ENCODE measurements at regions not wholly inside any gene's neighbourhood (a gene's known extent, or its start where the extent isn't known, plus 50 kb on each side); places are given as distances from the start of the nearest gene placed in this dataset.
A peak's percentile ranks its signal among the peaks of the same experiment; 100 is the strongest.

- no peak for DNase-seq
These were observed 102.6 kb upstream of the ITGA4 start for GRCh38 chr2:181354626-181355025.

GRCh38 chr2:181356526-181357130, 100.6 kb upstream of the ITGA4 start:
- DNase-seq: no peak

GRCh38 chr2:181357979-181358378, 99.2 kb upstream of the ITGA4 start:
- no peak for DNase-seq

DNA sequence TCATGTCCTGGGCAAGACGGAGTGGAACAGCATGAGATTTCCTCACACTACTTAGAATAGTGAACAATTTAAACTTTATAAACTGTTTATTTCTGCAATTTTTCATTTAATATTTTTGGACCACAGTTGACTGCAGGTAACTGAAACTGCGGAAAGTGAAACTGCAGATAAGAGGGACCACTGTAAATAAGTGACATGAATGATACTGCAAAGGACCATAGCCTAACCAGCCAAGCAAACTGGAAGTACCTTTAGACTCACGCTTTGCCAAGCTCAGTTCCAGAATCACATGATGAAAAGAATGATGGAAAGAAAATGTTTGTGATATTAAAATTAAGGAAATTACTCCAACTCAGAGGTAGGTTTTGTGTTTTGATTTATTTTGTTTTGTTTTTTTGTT, 94.6 kb upstream of the ITGA4 start:
- no peak for DNase-seq

GRCh38 chr2:181363164-181363563, 94.0 kb upstream of the ITGA4 start:
- DNase-seq: no peak

DNA sequence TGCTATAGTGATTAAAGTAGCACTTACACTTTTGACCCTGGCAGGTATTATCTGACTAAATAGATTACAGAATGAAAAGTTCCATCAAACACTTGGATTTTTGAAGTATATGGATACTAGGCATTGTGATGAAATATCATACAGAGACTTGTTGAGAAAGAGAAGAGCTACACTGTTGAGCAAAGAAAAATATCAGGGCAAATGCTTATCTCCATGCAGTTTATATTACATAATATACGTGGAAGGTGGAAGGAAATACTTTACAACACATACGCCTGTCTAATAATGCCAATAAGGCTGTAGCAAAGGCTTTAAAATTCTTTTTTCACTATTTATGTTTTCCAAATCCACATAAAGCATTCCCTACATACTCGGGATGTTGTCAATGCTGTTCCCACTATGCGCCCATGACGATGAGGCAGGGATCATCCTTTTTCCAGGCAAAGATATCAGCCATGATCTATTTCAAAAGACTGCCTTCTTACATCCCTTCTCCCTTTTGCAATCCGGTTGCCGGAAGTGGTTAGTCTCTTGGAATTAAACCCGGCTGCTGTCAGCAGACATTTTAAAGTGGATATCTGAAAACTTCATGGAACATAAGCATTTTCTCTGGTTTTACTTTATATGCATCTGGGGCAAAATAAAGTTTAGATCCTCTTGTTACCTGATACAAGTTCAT, 92.6 kb upstream of the ITGA4 start:
- DNase-seq: no peak

DNA sequence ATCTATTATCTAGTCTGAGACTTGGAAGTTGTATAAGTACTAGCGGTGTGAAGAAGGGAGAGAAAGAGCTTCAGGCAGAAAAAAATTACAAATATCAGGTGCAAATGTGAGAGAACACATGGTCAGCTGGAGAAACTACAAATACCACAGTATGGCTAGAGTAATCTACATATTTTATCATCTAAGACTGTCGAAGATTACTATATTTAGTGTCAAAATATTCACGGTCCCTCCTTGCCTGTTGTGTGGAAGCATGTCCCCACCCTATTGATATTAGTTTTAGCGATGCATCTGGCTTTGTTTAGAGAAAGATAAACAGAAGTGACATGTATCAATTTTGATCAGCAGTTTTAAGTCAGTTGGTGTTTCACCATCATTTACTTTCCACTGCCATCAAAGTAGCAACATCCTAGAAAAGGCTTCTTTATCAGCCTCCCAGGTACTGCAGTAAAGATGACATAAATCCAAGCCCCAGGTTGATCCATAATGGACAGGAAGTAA, 90.5 kb upstream of the ITGA4 start:
- DNase-seq: no peak

DNA sequence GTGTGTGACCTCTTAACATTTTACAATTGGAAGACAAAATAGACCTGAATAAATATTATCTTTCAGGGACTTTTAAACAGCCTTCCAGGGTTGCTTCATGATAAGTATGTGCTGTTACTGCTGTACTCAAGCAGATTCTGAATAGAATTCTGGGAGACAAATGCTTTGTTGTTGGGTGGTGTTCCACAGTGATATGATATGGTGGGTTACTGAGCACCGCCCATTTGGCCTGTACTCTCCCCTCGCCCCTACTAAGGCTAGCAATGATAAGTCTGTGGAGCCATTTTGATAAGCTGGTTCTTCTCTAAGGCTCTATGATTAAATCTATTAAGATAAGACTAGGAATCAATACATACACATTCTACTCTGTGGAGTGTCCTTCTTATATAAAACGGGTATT, 89.8 kb upstream of the ITGA4 start:
- DNase-seq: no peak

DNA sequence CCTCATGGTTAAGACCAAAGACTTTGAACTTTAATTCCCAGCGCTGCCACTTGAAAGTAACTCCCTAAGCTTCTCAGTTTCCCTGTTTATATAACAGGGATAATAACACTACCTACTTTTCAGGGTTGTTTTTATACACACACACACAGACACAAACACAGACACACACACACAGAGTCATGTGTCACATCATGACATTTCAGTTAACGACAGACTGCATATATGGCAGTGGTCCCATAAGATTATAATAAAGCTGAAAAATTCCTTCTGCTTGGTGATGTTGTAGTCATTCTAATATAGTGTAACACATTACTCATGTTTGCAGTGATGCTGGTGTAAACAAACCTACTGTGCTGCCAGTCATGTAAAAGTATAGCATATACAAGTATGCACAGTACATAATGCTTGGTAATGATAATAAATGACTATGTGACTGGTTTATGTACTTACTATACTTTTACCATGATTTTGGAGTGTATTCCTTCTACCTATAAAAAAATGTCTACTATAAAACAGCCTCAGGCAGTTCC, 89.2 kb upstream of the ITGA4 start:
- DNase-seq: peak; percentile 31

- no peak for DNase-seq
These were observed 87.1 kb upstream of the ITGA4 start for GRCh38 chr2:181370126-181370525.

GRCh38 chr2:181371195-181371594, 86.0 kb upstream of the ITGA4 start:
- no peak for DNase-seq

GRCh38 chr2:181371782-181372645, 85.2 kb upstream of the ITGA4 start:
- DNase-seq: no peak

DNA sequence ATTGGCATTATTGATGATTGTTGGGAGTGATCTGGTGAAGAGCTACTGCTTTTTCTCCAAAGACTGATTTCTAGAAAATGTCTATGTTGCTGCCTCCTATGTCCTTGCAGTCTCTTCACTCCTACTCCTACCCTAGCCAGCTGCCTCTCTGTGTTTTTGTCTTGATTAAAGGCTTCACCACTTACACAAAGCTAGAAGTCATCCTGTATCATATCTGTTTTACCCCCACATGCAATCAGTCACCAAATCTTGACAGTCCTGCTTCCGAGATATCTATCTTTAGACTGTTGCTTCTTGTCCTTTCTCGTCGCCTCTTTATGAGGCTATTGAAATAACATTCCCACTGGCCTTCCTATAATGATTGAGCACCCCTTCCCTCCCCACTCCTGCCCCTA, 84.5 kb upstream of the ITGA4 start:
- no peak for DNase-seq

GRCh38 chr2:181374781-181375675, 82.2 kb upstream of the ITGA4 start:
- no peak for DNase-seq

GRCh38 chr2:181376442-181376841, 80.7 kb upstream of the ITGA4 start:
- DNase-seq: no peak

DNA sequence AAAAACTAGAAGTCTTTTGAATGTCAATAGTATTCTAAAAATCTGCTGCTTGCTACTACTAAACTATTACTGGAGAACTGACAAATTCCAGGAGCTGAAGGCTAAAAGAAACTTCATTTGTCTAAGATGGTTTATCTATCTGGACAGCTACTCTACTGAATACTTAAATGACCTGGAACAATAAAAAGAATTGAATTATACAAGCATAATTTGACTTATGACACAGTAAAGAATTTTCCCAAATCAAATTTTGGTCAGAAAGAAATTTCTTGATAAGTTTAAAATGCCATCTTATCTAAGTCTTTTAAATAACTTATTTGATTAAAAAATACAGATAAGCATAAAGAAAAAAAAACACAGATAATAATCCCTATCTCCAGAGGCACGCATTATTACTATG, 80.2 kb upstream of the ITGA4 start:
- DNase-seq: no peak

- DNase-seq: no peak
These were observed 78.7 kb upstream of the ITGA4 start for GRCh38 chr2:181378491-181378890.

DNA sequence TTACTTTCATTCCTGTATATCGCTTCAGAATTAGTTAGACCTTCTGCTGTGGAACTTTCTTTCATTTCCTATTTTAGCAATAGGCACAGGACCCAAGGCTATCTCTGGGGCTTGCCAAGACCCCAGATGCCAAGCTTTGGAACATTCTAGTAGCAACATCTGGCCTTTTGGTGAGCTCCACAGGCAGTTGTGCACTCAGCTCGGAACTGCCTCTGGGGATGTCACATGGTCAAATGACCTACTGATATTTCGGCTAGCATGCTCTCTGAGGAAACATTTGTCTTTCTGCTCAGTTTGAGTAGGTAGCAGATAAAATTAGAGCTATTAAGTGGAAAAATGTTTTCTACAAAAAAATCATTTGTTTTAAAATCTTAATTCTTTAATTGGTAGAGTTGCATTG, 76.6 kb upstream of the ITGA4 start:
- no peak for DNase-seq

DNA sequence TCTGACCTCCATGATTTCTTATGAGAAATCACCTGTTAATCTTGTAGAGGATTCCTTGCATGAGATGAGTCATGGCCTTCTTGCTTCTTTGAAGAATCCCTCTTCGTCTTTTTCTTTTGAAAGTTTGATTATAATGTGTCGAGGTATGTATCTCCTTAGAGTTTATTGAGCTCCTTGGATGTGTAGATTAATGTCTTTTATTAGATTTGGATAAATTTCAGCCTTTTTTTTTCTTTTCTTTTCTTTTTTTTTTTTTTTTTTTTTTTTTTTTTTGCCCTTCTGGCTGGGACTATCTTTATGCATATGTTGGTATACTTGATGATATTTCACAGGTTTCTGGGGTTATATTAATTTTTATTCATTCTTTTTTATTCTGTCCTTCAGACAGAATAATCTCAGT, 72.3 kb upstream of the ITGA4 start:
- no peak for DNase-seq

DNA sequence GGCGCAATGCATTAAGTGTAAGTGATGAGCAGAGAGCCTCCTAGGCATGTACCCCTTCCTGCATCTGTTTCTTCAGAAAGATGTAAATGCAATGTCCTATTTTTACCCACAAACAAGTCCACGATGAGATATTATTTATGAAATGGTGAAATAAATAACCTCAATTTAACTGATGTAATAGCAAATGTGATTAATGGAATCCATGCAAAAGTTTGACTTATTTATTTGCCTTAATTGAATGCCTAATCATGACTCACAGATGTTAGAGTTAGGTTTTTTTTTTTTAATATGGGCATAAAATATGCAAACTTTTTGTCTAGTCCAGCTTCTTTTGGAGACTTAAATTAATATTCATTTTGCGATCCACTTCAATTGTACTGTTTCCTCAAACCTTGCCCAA, 67.7 kb upstream of the ITGA4 start:
- DNase-seq: no peak

- DNase-seq: peak; percentile 92
These were observed 63.7 kb upstream of the ITGA4 start for GRCh38 chr2:181393472-181393871.

- DNase-seq: no peak
These were observed 62.3 kb upstream of the ITGA4 start for GRCh38 chr2:181394741-181395437.
